SK-N-SH treated with all-trans-retinoic acid at 6 μM for 48 hours (cell line): ENCODE measurements at regions not wholly inside any gene's neighbourhood (a gene's known extent, or its start where the extent isn't known, plus 50 kb on each side); places are given as distances from the start of the nearest gene placed in this dataset.

ENCODE experiments used
- BACH2 ChIP-seq: fragments of 250-450 bp; sonication (Bioruptor Pico); IDR thresholded peaks from 2 replicates; pipeline ENCODE4 v1.9.0; 2021; ENCODE audit warnings: mild to moderate bottlenecking, borderline replicate concordance
- ISL1 ChIP-seq: fragments of 250-450 bp; sonication (Bioruptor Pico); IDR thresholded peaks from 2 replicates; pipeline ENCODE4 v2.1.2; 2022; ENCODE audit warnings: mild to moderate bottlenecking, moderate library complexity
- OSR1 ChIP-seq: fragments of 250-450 bp; sonication (Bioruptor Pico); IDR thresholded peaks from 2 replicates; pipeline ENCODE4 v1.8.0; 2022; ENCODE audit warnings: moderate library complexity, mild to moderate bottlenecking, inconsistent platforms

- TF ChIP-seq OSR1 (CRISPR knock-in tag) (no peak), ISL1 (CRISPR knock-in tag) (no peak), BACH2 (CRISPR knock-in tag) (no peak)
Observed at GRCh38 chr11:37107415-37107814, 509.4 kb upstream of the RAG2 start.
